Transverse colon (tissue), 4 donors: ENCODE measurements at regions not wholly inside any gene's neighbourhood (a gene's known extent, or its start where the extent isn't known, plus 50 kb on each side); places are given as distances from the start of the nearest gene placed in this dataset.
"Not testable (repeated sequence)": the region's sequence is repeated elsewhere in the genome, so short reads cannot be mapped to it uniquely, and the experiment has no call there.

Experiments
- DNase-seq: peaks from one replicate; pipeline ENCODE4 v3.0.0-alpha.2; 2019
- H3K27ac ChIP-seq, 4 donors: fragments of 200-600 bp; sonication (generic); 2 replicates each; pipeline ENCODE4 v1.5.1; 2016 to 2018; ENCODE audit warnings: inconsistent platforms in 4 of 4
- H3K27me3 ChIP-seq: fragments of 200-600 bp; sonication (generic); 2 replicates; pipeline ENCODE4 v1.5.1; 2017; ENCODE audit warnings: inconsistent platforms
- H3K36me3 ChIP-seq, 4 donors: fragments of 200-600 bp; sonication (generic); 2 replicates each; pipeline ENCODE4 v1.5.1; 2017 to 2019; ENCODE audit warnings: inconsistent platforms in 4 of 4
- H3K4me1 ChIP-seq, 4 donors: fragments of 200-600 bp; sonication (generic); 2 replicates each; pipeline ENCODE4 v1.5.1; 2017 to 2020; ENCODE audit warnings: inconsistent platforms in 4 of 4
- H3K4me3 ChIP-seq, 4 donors: fragments of 200-600 bp; sonication (generic); 1 replicate in 1 of 4; 2 replicates in 3 of 4; pipeline versions ENCODE4 v1.5.1 to v1.6.1; 2017 to 2019; ENCODE audit warnings: inconsistent platforms in 4 of 4
- H3K9me3 ChIP-seq, 2 donors: fragments of 200-600 bp; sonication (generic); 2 replicates each; pipeline ENCODE4 v1.5.1; 2017 to 2019; ENCODE audit warnings: inconsistent platforms in 2 of 2
- EP300 ChIP-seq: sonication (generic); formaldehyde crosslinking; IDR thresholded peaks from one replicate; pipeline ENCODE4 v1.6.1; 2017; ENCODE audit warnings: antibody characterized with exemption, low read depth
- POLR2A ChIP-seq: fragments of 450-650 bp; IDR thresholded peaks from one replicate; pipeline ENCODE4 v1.6.1; 2016; ENCODE audit warnings: antibody characterized with exemption, mild to moderate bottlenecking, moderate library complexity
- POLR2AphosphoS5 ChIP-seq, 3 donors: sonication (generic); formaldehyde crosslinking; IDR thresholded peaks; one replicate each; pipeline ENCODE4 v1.6.1; 2016; ENCODE audit warnings: antibody characterized with exemption in 3 of 3
- WGBS, 2 donors: methylation state at CpG; one replicate each; pipeline ENCODE4 v1.1.5; 2018; ENCODE audit warnings: low coverage in 1 of 2; 5-methylcytosine and 5-hydroxymethylcytosine counted together
- in situ Hi-C, 4 donors: fragments of 200-750 bp; cut with MboI; loops; one replicate each; pipeline versions ENCODE4 v1.15.0 to v1.15.1; 2017; ENCODE audit warnings: low sequenced_read_pairs in 3 of 4, low pct_ligation_motif_present in 1 of 4, low pct_unique_long_range_greater_than_20kb in 1 of 4
- intact Hi-C: fragments of 100-400 bp; cut with DNase I; formaldehyde crosslinking; loops from one replicate; pipeline ENCODE4 v1.15.1; 2023; ENCODE audit warnings: low total_unique reads
- TF ChIP-seq, protein P1 (sequence below), 5 experiments: fragments of 200-600 bp in 3 of 5; fragments of 450-650 bp in 2 of 5; sonication (generic) in 3 of 5; IDR thresholded peaks; 1 replicate in 2 of 5; 2 replicates in 3 of 5; pipeline ENCODE4 v1.5.1; 2016 to 2017; ENCODE audit warnings: antibody characterized with exemption in 5 of 5, inconsistent platforms in 3 of 5, mild to moderate bottlenecking in 2 of 5, moderate library complexity in 1 of 5

- no peak for DNase-seq
- Histone ChIP-seq H3K4me3 (no peak overlapping the region), H3K36me3 (no peaks in the 10 kb centered on the region), H3K27me3 (no peaks in the 10 kb centered on the region), H3K4me1 (peaks cover 0 to 25% (median 7%) of the 10 kb centered on the region in 4 donors), H3K9me3 (no peaks in the 10 kb centered on the region), H3K27ac (no peak overlapping the region)
- intact Hi-C loops: no loop called here
- WGBS, 2 donors: 38 to 40% methylated on average over 2 of the region's 2 CpGs
- in situ Hi-C loops: no loop called here
- TF ChIP-seq POLR2A: no peak
- TF ChIP-seq EP300: no peak
- TF ChIP-seq, protein P1, sequence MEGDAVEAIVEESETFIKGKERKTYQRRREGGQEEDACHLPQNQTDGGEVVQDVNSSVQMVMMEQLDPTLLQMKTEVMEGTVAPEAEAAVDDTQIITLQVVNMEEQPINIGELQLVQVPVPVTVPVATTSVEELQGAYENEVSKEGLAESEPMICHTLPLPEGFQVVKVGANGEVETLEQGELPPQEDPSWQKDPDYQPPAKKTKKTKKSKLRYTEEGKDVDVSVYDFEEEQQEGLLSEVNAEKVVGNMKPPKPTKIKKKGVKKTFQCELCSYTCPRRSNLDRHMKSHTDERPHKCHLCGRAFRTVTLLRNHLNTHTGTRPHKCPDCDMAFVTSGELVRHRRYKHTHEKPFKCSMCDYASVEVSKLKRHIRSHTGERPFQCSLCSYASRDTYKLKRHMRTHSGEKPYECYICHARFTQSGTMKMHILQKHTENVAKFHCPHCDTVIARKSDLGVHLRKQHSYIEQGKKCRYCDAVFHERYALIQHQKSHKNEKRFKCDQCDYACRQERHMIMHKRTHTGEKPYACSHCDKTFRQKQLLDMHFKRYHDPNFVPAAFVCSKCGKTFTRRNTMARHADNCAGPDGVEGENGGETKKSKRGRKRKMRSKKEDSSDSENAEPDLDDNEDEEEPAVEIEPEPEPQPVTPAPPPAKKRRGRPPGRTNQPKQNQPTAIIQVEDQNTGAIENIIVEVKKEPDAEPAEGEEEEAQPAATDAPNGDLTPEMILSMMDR (IDR thresholded peaks at IDR 0.05): no peak
- no peak for TF ChIP-seq POLR2AphosphoS5 (IDR thresholded peaks at IDR 0.05)
These were observed 161.8 kb upstream of the PDE4B start for GRCh38 chr1:65630855-65631254.

DNA sequence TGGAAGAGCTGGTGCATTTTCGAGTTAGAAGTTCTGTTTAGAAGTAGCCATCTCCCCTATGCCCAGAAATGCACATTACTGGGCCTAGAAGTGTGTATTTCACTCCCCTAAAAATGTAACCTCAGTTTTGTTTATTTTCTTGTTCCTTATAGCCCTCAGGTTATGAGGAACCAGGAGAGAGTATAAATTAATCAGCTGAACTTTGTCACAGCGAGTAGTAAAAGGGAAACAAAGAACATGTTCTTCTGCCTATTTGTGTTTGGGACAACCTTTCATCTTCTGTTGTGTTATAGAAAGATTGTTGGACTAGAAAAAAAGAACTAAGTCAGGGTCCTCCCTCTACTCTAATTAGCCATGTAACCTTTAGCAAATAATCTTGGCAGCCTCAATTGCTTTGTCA lies 160.5 kb upstream of the PDE4B start:
- DNase-seq: no peak

DNA sequence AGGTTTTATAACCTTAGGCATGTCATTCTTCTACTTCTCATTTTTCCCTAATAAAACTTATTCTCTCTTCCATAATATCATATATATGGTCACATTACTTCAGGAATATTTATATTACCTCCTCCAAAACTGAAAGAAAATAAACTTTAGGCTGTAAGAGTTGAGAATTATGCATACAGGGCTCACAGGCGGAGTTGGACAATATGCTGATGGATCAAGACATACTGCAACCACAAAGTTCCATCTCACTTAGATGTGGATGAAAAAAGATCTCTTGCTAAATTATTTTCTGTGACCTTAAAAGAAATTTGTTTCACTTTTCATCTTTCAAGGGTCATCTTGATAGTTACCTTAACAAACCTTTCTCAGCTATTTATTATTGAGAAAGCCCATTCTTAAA lies 152.6 kb upstream of the PDE4B start:
- in situ Hi-C loops: no loop called here

More for the DNA sequence above, 160.5 kb upstream of the PDE4B start:
- TF ChIP-seq, protein P1 (IDR thresholded peaks at IDR 0.05): no peak
- TF ChIP-seq POLR2AphosphoS5 (IDR thresholded peaks at IDR 0.05) (peak in 1 of 3 donors; percentile 37), EP300 (no peak)
- in situ Hi-C loops (no loop called here), intact Hi-C loops (no loop called here)
- Histone ChIP-seq H3K4me3 (no peak overlapping the region), H3K36me3 (no peaks in the 10 kb centered on the region), H3K9me3 (no peaks in the 10 kb centered on the region), H3K27me3 (no peaks in the 10 kb centered on the region), H3K27ac (peak overlapping the region; percentile 50 to 66 (median 60)), H3K4me1 (peaks cover 0 to 23% (median 4%) of the 10 kb centered on the region in 4 donors)
- 40 to 64% methylated on average over 2 of the region's 2 CpGs for WGBS, 2 donors

GRCh38 chr1:65649185-65649584 lies 143.5 kb upstream of the PDE4B start:
- intact Hi-C loops, H3K4me3 ChIP-seq, H3K9me3 ChIP-seq, H3K36me3 ChIP-seq, in situ Hi-C loops, H3K4me1 ChIP-seq, DNase-seq, H3K27me3 ChIP-seq, H3K27ac ChIP-seq: not testable (repeated sequence)
- 83 to 90% methylated on average over 1 of the region's 1 CpG for WGBS, 2 donors

More for the DNA sequence above, 152.6 kb upstream of the PDE4B start:
- H3K9me3 ChIP-seq: no peaks in the 10 kb centered on the region
- intact Hi-C loops: no loop called here
- no peaks in the 10 kb centered on the region for H3K36me3 ChIP-seq
- no peaks in the 10 kb centered on the region for H3K27me3 ChIP-seq
- no peak for TF ChIP-seq POLR2AphosphoS5 (IDR thresholded peaks at IDR 0.05)
- TF ChIP-seq, protein P1 (IDR thresholded peaks at IDR 0.05): no peak
- TF ChIP-seq EP300: no peak
- no peak for TF ChIP-seq POLR2A
- no peak overlapping the region for H3K4me3 ChIP-seq
- no peak for DNase-seq
- 95 to 100% methylated on average over 1 of the region's 1 CpG for WGBS, 2 donors
- H3K27ac ChIP-seq: no peak overlapping the region
- no peaks in the 10 kb centered on the region for H3K4me1 ChIP-seq

GRCh38 chr1:65650682-65651081 lies 142.0 kb upstream of the PDE4B start:
- TF ChIP-seq, protein P1 (IDR thresholded peaks at IDR 0.05): no peak
- TF ChIP-seq POLR2A: no peak
- no peak for TF ChIP-seq POLR2AphosphoS5 (IDR thresholded peaks at IDR 0.05)
- TF ChIP-seq EP300: no peak
- Histone ChIP-seq H3K27ac (no peak overlapping the region), H3K9me3 (no peaks in the 10 kb centered on the region), H3K27me3 (no peaks in the 10 kb centered on the region), H3K4me1 (no peaks in the 10 kb centered on the region), H3K36me3 (no peaks in the 10 kb centered on the region), H3K4me3 (no peak overlapping the region)
- DNase-seq: no peak
- intact Hi-C loops: no loop called here
- in situ Hi-C loops: no loop called here
- 56 to 83% methylated on average over 1 of the region's 1 CpG for WGBS, 2 donors

DNA sequence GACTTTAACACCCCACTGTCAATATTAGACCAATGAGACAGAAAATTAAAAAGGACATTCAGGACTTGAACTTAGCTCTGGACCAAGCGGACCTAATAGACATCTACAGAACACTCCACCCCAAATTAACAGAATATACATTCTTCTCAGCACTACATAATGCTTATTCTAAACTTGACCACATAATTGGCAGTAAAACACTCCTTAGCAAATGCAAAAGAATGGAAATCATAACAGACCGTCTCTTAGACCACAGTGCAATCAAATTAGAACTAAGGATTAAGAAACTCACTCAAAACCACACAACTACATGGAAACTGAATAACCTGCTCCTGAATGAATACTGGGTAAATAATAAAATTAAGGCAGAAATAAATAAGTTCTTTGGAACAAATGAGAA lies 138.2 kb upstream of the PDE4B start:
- DNase-seq, H3K4me1 ChIP-seq, H3K27ac ChIP-seq, H3K36me3 ChIP-seq, H3K9me3 ChIP-seq, in situ Hi-C loops, H3K27me3 ChIP-seq, intact Hi-C loops, H3K4me3 ChIP-seq: not testable (repeated sequence)
- WGBS, 2 donors: 76 to 89% methylated on average over 2 of the region's 2 CpGs

DNA sequence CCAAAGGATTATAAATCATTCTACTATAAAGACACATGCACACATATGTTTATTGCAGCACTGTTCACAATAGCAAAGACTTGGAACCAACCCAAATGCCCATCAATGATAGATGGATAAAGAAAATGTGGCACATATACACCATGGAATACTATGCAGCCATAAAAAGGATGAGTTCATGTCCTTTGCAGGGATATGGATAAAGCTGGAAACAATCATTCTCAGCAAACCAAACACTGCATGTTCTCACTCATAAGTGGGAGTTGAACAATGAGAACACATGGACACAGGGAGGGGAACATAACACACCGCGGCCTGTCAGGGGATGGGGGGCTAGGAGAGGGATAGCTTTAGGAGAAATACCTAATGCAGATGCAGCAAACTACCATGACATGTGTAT lies 135.1 kb upstream of the PDE4B start:
- H3K36me3 ChIP-seq, DNase-seq, H3K27ac ChIP-seq, in situ Hi-C loops, H3K4me3 ChIP-seq, H3K9me3 ChIP-seq, H3K27me3 ChIP-seq, H3K4me1 ChIP-seq, intact Hi-C loops: not testable (repeated sequence)
- 100% methylated on average over 2 of the region's 2 CpGs for WGBS, 2 donors
